AG04450 (cell line): ENCODE measurements at regions not wholly inside any gene's neighbourhood (a gene's known extent, or its start where the extent isn't known, plus 50 kb on each side); places are given as distances from the start of the nearest gene placed in this dataset.

ENCODE experiments used
- CTCF ChIA-PET: fragments of 300-600, 350-600 bp; formaldehyde crosslinking; extraction: SDS; loops from one replicate; lab custom pipeline; 2022; ENCODE audit warnings: antibody characterized with exemption, inconsistent platforms; lab: Charles Lee
- POLR2A ChIA-PET: fragments of 350-600 bp; formaldehyde crosslinking; extraction: SDS; loops from one replicate; lab custom pipeline; 2021; ENCODE audit warnings: antibody characterized with exemption, inconsistent platforms; lab: Yijun Ruan, JAX
- DNase-seq: peaks from one replicate; pipeline ENCODE4 v3.0.0-alpha.2; 2011; ENCODE audit warnings: low read depth, low spot score
- H3K27ac ChIP-seq: one replicate; pipeline ENCODE4 v1.5.1; 2012; ENCODE audit warnings: low read depth, low read length, control low read depth
- H3K27me3 ChIP-seq: one replicate; pipeline ENCODE4 v1.6.0; 2012; ENCODE audit warnings: low read length; ENCODE audit not compliant: control insufficient read depth, insufficient read depth
- H3K4me3 ChIP-seq: 2 replicates; pipeline ENCODE4 v1.5.1; 2011; ENCODE audit warnings: mild to moderate bottlenecking, low read depth, low read length, control low read depth
- H3K9me3 ChIP-seq: 2 replicates; pipeline ENCODE4 v1.5.1; 2012; ENCODE audit warnings: low read length; ENCODE audit not compliant: control insufficient read depth, insufficient read depth
- CTCF ChIP-seq: IDR thresholded peaks from 2 replicates; pipeline ENCODE4 v1.5.1; 2011; ENCODE audit warnings: low read depth, low read length, control low read depth, inconsistent platforms

DNA sequence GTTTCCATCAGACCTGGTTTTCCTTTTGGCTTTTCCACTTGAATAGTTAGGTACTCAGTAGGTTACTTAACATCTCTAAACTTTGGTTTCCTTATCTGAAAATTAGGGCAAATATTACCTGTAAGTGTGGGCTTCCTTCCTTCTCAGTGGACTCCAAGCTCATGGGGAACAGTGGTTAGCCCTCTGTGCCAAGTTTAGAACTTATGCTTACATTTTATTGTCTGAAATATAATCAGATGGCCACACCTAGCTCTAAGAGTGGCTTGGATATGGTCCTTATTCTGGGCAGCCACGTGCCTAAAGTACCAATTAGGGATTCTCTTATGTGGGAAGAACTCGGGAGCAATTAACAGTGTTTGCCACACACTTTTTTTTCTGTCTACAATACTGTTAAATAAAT lies 133.9 kb downstream of the UCHL1 start:
- no peak for DNase-seq
- Histone ChIP-seq H3K27me3 (no peaks in the 10 kb centered on the region), H3K27ac (no peak overlapping the region), H3K4me3 (no peak overlapping the region), H3K9me3 (no peaks in the 10 kb centered on the region)
- TF ChIP-seq CTCF: no peak
- CTCF ChIA-PET: no interaction called here
- POLR2A ChIA-PET: no interaction called here

- no peaks in the 10 kb centered on the region for H3K27me3 ChIP-seq
- CTCF ChIA-PET: no interaction called here
- H3K27ac ChIP-seq: no peak overlapping the region
- no peaks in the 10 kb centered on the region for H3K9me3 ChIP-seq
- POLR2A ChIA-PET: no interaction called here
- no peak overlapping the region for H3K4me3 ChIP-seq
- TF ChIP-seq CTCF: no peak
- no peak for DNase-seq
Observed at GRCh38 chr4:41391271-41391670, 134.5 kb downstream of the UCHL1 start.

DNA sequence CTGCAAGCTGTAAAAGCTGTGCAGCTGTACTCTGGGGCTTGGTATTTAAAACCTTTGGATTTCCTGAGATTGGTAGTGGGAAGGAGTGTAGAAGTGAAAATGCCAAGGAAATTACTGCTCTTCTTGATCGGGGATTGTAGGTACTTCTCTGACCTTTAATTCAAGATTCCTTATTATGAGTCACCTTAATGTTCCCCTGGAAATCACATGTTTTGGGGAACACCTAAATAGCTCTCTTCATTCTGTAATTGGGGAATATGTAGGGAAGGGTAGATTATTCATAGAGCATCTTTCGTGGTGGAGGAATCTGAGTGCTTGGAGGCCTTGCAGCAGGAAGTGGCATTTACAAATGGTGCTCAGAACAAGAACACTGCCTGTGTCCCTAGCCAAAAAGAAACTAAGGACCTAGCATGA lies 137.8 kb downstream of the UCHL1 start:
- ChIA-PET CTCF (no interaction called here), POLR2A (no interaction called here)
- H3K27me3 ChIP-seq: no peaks in the 10 kb centered on the region
- DNase-seq: no peak
- no peak for TF ChIP-seq CTCF
- no peaks in the 10 kb centered on the region for H3K9me3 ChIP-seq
- no peak overlapping the region for H3K27ac ChIP-seq
- H3K4me3 ChIP-seq: no peak overlapping the region

DNA sequence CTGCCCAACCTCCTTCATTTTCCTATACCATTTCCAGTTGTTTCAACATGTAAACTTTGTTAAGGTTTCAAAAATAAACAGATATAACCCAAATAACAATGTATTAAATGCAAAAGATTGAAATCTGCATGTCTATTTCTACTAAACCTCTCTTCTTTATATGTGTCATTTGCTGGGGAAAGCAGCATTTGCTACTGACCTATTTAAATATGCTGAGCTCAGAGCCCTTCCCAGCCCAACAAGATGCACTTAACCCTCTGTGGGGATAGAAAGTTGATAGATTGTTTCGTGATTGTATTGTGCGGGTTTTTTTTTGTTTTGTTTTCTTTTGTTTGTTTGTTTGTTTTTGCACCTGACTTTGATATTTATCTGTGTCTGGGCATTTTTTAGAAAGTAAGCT lies 139.5 kb downstream of the UCHL1 start:
- Histone ChIP-seq H3K9me3 (no peaks in the 10 kb centered on the region), H3K27me3 (no peaks in the 10 kb centered on the region), H3K4me3 (no peak overlapping the region), H3K27ac (no peak overlapping the region)
- DNase-seq: no peak
- no peak for TF ChIP-seq CTCF
- ChIA-PET POLR2A (no interaction called here), CTCF (no interaction called here)

DNA sequence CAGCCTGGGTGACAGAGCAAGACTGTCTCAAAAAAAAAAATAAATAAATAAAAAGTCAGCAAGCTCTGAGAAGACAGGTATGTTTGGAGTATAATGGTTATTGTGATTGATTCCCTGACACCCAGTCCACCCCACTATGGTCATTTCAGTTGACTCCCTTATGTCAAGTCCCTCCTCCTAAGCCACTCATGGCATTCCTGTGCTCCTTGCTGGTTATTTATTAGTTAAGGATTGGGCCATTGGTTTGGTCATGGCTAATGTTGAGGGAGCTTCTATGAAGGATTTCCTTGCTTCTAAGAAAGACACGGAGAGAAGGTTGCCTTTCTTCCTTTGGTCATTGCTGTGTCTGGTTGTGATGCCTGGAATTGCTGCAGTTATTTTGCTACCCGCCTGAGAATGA lies 140.1 kb downstream of the UCHL1 start:
- ChIA-PET CTCF (no interaction called here), POLR2A (interaction anchor here (0.6 kb wide), 1 partner anchor 538 kb away, joined by 3 read pairs; the partner anchor contains the start of gene TMEM33)
- TF ChIP-seq CTCF: no peak
- Histone ChIP-seq H3K4me3 (no peak overlapping the region), H3K27ac (no peak overlapping the region), H3K27me3 (no peaks in the 10 kb centered on the region), H3K9me3 (no peaks in the 10 kb centered on the region)
- DNase-seq: no peak
